NT2/D1 (cell line): ENCODE measurements at regions not wholly inside any gene's neighbourhood (a gene's known extent, or its start where the extent isn't known, plus 50 kb on each side); places are given as distances from the start of the nearest gene placed in this dataset.
A peak's percentile ranks its signal among the peaks of the same experiment; 100 is the strongest.

ENCODE experiments used
- DNase-seq: peaks from one replicate; pipeline ENCODE4 v3.0.0-alpha.2; 2011; ENCODE audit warnings: low read depth, low spot score
- H3K27me3 ChIP-seq: 2 replicates; pipeline ENCODE4 v1.6.0; 2011; ENCODE audit warnings: mild to moderate bottlenecking; ENCODE audit not compliant: insufficient read length, insufficient read depth
- H3K36me3 ChIP-seq: 2 replicates; pipeline ENCODE4 v1.6.1; 2011; ENCODE audit warnings: mild to moderate bottlenecking, low read length, mixed read lengths; ENCODE audit not compliant: insufficient read depth, insufficient read length
- H3K4me1 ChIP-seq: 2 replicates; pipeline ENCODE4 v1.5.1; 2011; ENCODE audit not compliant: insufficient read depth, insufficient read length
- H3K4me3 ChIP-seq: 2 replicates; pipeline ENCODE4 v1.5.1; 2011; ENCODE audit warnings: low read depth; ENCODE audit not compliant: insufficient read length
- H3K9ac ChIP-seq: 2 replicates; pipeline ENCODE4 v1.6.0; 2011; ENCODE audit warnings: low read depth; ENCODE audit not compliant: insufficient read length
- H3K9me3 ChIP-seq: 2 replicates; pipeline ENCODE4 v1.5.1; 2011; ENCODE audit warnings: mild to moderate bottlenecking, low read length; ENCODE audit not compliant: insufficient read depth
- SUZ12 ChIP-seq: IDR thresholded peaks from 2 replicates; pipeline ENCODE4 v1.6.1; 2011; ENCODE audit not compliant: insufficient read length, insufficient read depth; ENCODE audit errors: extremely low read depth
- YY1 ChIP-seq: IDR thresholded peaks from 2 replicates; pipeline ENCODE4 v1.6.1; 2011; ENCODE audit not compliant: insufficient read length, insufficient read depth
- ZNF274 ChIP-seq: IDR thresholded peaks from 2 replicates; pipeline ENCODE4 v1.6.1; 2011; ENCODE audit warnings: mild to moderate bottlenecking, low read depth, low read length

- no peaks in the 10 kb centered on the region for H3K4me1 ChIP-seq
- no peak overlapping the region for H3K4me3 ChIP-seq
- no peak overlapping the region for H3K9ac ChIP-seq
- no peaks in the 10 kb centered on the region for H3K36me3 ChIP-seq
- no peaks in the 10 kb centered on the region for H3K27me3 ChIP-seq
- H3K9me3 ChIP-seq: no peaks in the 10 kb centered on the region
- TF ChIP-seq YY1: no peak
- no peak for TF ChIP-seq SUZ12
- TF ChIP-seq ZNF274: no peak
- DNase-seq: no peak
Measured at GRCh38 chr4:74878323-74878722, 54.6 kb upstream of the PARM1 start.

GRCh38 chr4:74875451-74875850 is 57.5 kb upstream of the PARM1 start:
- TF ChIP-seq ZNF274: no peak
- TF ChIP-seq SUZ12: no peak
- TF ChIP-seq YY1: no peak
- DNase-seq: no peak
- Histone ChIP-seq H3K27me3 (no peaks in the 10 kb centered on the region), H3K9ac (no peak overlapping the region), H3K4me1 (no peaks in the 10 kb centered on the region), H3K4me3 (no peak overlapping the region), H3K36me3 (no peaks in the 10 kb centered on the region), H3K9me3 (no peaks in the 10 kb centered on the region)

GRCh38 chr4:74874753-74875367 is 58.1 kb upstream of the PARM1 start:
- no peak for TF ChIP-seq SUZ12
- no peak for TF ChIP-seq YY1
- TF ChIP-seq ZNF274: no peak
- Histone ChIP-seq H3K4me1 (no peaks in the 10 kb centered on the region), H3K9ac (no peak overlapping the region), H3K4me3 (no peak overlapping the region), H3K27me3 (no peaks in the 10 kb centered on the region), H3K9me3 (no peaks in the 10 kb centered on the region), H3K36me3 (no peaks in the 10 kb centered on the region)
- DNase-seq: peak; percentile 57

GRCh38 chr4:74873545-74874301 is 59.2 kb upstream of the PARM1 start:
- TF ChIP-seq ZNF274 (no peak), YY1 (no peak), SUZ12 (no peak)
- H3K4me3 ChIP-seq: no peak overlapping the region
- no peaks in the 10 kb centered on the region for H3K9me3 ChIP-seq
- H3K27me3 ChIP-seq: no peaks in the 10 kb centered on the region
- no peaks in the 10 kb centered on the region for H3K4me1 ChIP-seq
- no peak overlapping the region for H3K9ac ChIP-seq
- DNase-seq: no peak
- no peaks in the 10 kb centered on the region for H3K36me3 ChIP-seq

GRCh38 chr4:74858921-74859562 is 64.7 kb upstream of the BTC start:
- Histone ChIP-seq H3K4me3 (no peak overlapping the region), H3K36me3 (no peaks in the 10 kb centered on the region), H3K4me1 (no peaks in the 10 kb centered on the region)

GRCh38 chr4:74855879-74856278 is 61.6 kb upstream of the BTC start:
- Histone ChIP-seq H3K4me3 (no peak overlapping the region), H3K9me3 (0 out of 2 replicates have a peak, but pooled peaks cover 3% of the 10 kb centered on the region), H3K4me1 (no peaks in the 10 kb centered on the region), H3K36me3 (no peaks in the 10 kb centered on the region), H3K27me3 (no peaks in the 10 kb centered on the region), H3K9ac (no peak overlapping the region)
- DNase-seq: no peak
- TF ChIP-seq YY1: no peak
- no peak for TF ChIP-seq ZNF274
- TF ChIP-seq SUZ12: no peak

More at GRCh38 chr4:74858921-74859562, 64.7 kb upstream of the BTC start:
- TF ChIP-seq YY1 (no peak), SUZ12 (no peak), ZNF274 (no peak)
- no peaks in the 10 kb centered on the region for H3K27me3 ChIP-seq
- DNase-seq: no peak
- no peaks in the 10 kb centered on the region for H3K9me3 ChIP-seq
- no peak overlapping the region for H3K9ac ChIP-seq

GRCh38 chr4:74848774-74849173 is 54.5 kb upstream of the BTC start:
- Histone ChIP-seq H3K36me3 (no peaks in the 10 kb centered on the region), H3K9ac (no peak overlapping the region), H3K27me3 (no peaks in the 10 kb centered on the region), H3K4me3 (no peak overlapping the region), H3K9me3 (peaks cover 9% of the 10 kb centered on the region; the same call in 1 of the 2 replicates), H3K4me1 (no peaks in the 10 kb centered on the region)
- no peak for DNase-seq
- TF ChIP-seq SUZ12 (no peak), YY1 (no peak), ZNF274 (no peak)
